ENCODE measurements at regions not wholly inside any gene's neighbourhood (a gene's known extent, or its start where the extent isn't known, plus 50 kb on each side); places are given as distances from the start of the nearest gene placed in this dataset.

DNA sequence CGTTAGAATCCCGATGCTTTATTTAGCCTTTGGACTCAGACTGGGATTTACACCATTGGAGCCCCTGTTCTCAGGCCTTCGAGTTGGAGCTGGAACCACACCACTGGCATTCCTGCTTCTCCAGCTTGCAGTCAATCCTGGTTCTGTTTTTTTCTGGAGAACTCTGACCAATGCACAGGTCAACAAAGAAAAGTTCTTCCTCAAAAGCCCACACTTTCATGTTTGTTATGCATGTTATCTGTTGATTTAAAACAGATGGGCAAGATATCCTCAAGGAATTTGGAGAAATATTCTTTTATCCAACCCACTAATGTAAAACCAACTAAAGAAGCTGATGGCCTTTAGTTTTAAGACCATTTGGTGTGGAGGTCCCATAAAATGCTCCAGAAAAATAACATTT is 205.7 kb downstream of the ANKRD60 start:
- TF ChIP-seq POLR2A (IDR thresholded peaks at IDR 0.05): no peak
- TF ChIP-seq, protein P1, sequence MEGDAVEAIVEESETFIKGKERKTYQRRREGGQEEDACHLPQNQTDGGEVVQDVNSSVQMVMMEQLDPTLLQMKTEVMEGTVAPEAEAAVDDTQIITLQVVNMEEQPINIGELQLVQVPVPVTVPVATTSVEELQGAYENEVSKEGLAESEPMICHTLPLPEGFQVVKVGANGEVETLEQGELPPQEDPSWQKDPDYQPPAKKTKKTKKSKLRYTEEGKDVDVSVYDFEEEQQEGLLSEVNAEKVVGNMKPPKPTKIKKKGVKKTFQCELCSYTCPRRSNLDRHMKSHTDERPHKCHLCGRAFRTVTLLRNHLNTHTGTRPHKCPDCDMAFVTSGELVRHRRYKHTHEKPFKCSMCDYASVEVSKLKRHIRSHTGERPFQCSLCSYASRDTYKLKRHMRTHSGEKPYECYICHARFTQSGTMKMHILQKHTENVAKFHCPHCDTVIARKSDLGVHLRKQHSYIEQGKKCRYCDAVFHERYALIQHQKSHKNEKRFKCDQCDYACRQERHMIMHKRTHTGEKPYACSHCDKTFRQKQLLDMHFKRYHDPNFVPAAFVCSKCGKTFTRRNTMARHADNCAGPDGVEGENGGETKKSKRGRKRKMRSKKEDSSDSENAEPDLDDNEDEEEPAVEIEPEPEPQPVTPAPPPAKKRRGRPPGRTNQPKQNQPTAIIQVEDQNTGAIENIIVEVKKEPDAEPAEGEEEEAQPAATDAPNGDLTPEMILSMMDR (IDR thresholded peaks at IDR 0.05): no peak
